Fibroblast of mammary gland (primary cell): ENCODE measurements at regions not wholly inside any gene's neighbourhood (a gene's known extent, or its start where the extent isn't known, plus 50 kb on each side); places are given as distances from the start of the nearest gene placed in this dataset.

ENCODE experiments used
- DNase-seq: peaks from one replicate; pipeline ENCODE4 v3.0.0-alpha.2; 2010; ENCODE audit warnings: low read depth
- H3K4me3 ChIP-seq: 2 replicates; pipeline ENCODE4 v1.5.1; 2011; ENCODE audit warnings: low read depth, mild to moderate bottlenecking, low read length, moderate library complexity; ENCODE audit not compliant: control insufficient read depth
- CTCF ChIP-seq: conservative IDR thresholded peaks from 2 replicates; pipeline ENCODE4 v1.5.1; 2011; ENCODE audit warnings: low read depth, low read length, inconsistent platforms; ENCODE audit not compliant: control insufficient read depth, insufficient read depth

GRCh38 chr12:130216031-130216430, 53.8 kb downstream of the FZD10 start:
- TF ChIP-seq CTCF, result no peak
- no peak overlapping the region for H3K4me3 ChIP-seq
- DNase-seq, result no peak

- no peak for TF ChIP-seq CTCF
These were observed 56.4 kb downstream of the FZD10 start for GRCh38 chr12:130218682-130219081.

GRCh38 chr12:130219929-130220705, 57.9 kb downstream of the FZD10 start:
- DNase-seq, result no peak
- H3K4me3 ChIP-seq, result no peak overlapping the region
- TF ChIP-seq CTCF, result no peak

More at GRCh38 chr12:130218682-130219081, 56.4 kb downstream of the FZD10 start:
- H3K4me3 ChIP-seq, result no peak overlapping the region
- no peak for DNase-seq

- no peak overlapping the region for H3K4me3 ChIP-seq
- no peak for DNase-seq
- TF ChIP-seq CTCF, result no peak
These were observed 58.4 kb downstream of the FZD10 start for GRCh38 chr12:130220706-130221100.

- no peak for DNase-seq
These were observed 60.4 kb downstream of the FZD10 start for GRCh38 chr12:130222519-130223218.

GRCh38 chr12:130223767-130224244, 61.5 kb downstream of the FZD10 start:
- no peak for TF ChIP-seq CTCF
- DNase-seq, result no peak
- H3K4me3 ChIP-seq, result no peak overlapping the region

More at GRCh38 chr12:130222519-130223218, 60.4 kb downstream of the FZD10 start:
- no peak for TF ChIP-seq CTCF
- no peak overlapping the region for H3K4me3 ChIP-seq
